ENCODE measurements at regions not wholly inside any gene's neighbourhood (a gene's known extent, or its start where the extent isn't known, plus 50 kb on each side); places are given as distances from the start of the nearest gene placed in this dataset.

- TF ChIP-seq ZNF462 (CRISPR knock-in tag; IDR thresholded peaks at IDR 0.05) = no peak
- TF ChIP-seq, protein P1, sequence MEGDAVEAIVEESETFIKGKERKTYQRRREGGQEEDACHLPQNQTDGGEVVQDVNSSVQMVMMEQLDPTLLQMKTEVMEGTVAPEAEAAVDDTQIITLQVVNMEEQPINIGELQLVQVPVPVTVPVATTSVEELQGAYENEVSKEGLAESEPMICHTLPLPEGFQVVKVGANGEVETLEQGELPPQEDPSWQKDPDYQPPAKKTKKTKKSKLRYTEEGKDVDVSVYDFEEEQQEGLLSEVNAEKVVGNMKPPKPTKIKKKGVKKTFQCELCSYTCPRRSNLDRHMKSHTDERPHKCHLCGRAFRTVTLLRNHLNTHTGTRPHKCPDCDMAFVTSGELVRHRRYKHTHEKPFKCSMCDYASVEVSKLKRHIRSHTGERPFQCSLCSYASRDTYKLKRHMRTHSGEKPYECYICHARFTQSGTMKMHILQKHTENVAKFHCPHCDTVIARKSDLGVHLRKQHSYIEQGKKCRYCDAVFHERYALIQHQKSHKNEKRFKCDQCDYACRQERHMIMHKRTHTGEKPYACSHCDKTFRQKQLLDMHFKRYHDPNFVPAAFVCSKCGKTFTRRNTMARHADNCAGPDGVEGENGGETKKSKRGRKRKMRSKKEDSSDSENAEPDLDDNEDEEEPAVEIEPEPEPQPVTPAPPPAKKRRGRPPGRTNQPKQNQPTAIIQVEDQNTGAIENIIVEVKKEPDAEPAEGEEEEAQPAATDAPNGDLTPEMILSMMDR (conservative IDR thresholded peaks at IDR 0.05; ENCODE audit: low read depth in 2 of 2) = no peak
- no peak for TF ChIP-seq POLR2AphosphoS5 (IDR thresholded peaks at IDR 0.05; ENCODE audit: low read depth)
Measured at GRCh38 chr1:5391725-5392124, 600.5 kb downstream of the NPHP4 start.
